CD4-positive, alpha-beta T cell treated with Interleukin-10 for 1 hour (primary cell): ENCODE measurements at regions not wholly inside any gene's neighbourhood (a gene's known extent, or its start where the extent isn't known, plus 50 kb on each side); places are given as distances from the start of the nearest gene placed in this dataset.
"Not testable (repeated sequence)": the region's sequence is repeated elsewhere in the genome, so short reads cannot be mapped to it uniquely, and the experiment has no call there.

Source experiments
- DNase-seq: peaks from one replicate; pipeline ENCODE4 v3.0.0-alpha.2; 2020

DNA sequence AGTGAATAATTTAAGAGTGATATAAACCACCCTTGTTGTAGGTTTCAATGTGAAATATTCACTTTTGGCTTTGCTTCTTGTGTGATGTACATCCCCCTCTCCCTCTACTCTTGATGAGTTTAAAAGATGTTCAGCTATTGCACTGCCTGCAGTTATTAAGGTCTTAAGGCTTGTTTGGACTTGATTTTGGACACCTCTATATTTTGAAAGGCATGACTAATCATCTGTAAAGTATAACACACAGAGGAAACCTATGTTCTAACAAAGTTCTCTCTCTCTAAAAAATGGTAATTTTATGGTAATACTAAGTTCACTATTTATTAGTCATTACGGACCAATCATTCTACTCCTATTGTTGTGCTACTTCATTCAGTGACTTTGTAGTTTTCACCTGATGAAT lies 1719.9 kb downstream of the GRIK2 start:
- no peak for DNase-seq

DNA sequence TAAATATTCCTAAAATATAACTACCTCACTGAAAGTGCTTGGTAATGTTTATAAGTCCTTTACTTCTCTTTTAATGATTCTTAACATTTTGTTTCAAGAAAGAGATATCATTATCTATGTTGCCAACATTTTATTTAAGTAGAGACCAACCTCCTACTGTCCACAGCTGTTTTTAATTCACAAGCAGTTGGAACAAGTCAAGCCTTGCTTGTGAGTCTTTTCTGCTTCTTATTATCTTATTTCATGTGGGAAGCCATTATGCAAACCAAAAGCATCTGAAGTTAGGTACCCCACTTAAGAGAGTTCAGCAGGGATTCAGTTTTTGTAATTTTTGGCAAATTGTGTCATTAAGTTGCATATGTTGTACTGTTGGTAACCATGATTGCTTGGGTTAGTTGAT lies 1714.5 kb downstream of the GRIK2 start:
- no peak for DNase-seq

DNA sequence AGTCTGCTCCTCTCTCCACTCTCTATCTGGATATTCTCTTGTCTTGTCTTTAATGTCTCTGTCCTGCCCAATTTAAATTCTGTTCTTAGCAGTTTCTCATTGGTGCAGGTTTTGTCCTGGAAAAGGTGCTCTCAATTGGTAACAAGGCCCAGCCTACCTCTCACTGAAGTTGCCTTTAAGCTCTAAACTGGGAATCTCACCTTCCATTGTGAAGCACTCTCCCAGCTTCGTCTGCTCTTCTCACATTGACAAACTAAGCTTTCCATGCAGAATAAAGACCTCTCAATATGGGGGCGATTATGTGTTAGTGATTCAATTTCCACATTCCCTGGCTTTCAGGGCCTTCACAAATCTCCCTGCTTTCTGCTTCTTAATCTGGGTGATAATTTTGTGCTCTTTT lies 1712.2 kb downstream of the GRIK2 start:
- DNase-seq: no peak

DNA sequence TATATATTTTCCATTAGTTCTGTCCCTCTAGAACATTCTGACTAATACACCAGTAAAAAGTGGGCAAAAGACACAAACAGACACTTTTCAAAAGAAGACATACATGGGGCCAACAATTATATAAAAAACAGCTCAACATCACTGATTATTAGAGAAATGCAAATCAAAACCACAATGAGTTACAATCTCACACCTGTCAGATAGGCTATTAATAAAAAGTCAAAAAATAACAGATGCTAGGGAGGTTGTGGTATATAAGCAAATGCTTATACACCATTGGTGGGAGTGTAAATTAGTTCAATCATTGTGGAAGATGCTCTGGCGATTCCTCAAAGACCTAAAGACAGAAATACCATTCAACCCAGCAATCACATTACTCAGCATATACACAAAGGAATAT lies 1707.8 kb downstream of the GRIK2 start:
- no peak for DNase-seq

DNA sequence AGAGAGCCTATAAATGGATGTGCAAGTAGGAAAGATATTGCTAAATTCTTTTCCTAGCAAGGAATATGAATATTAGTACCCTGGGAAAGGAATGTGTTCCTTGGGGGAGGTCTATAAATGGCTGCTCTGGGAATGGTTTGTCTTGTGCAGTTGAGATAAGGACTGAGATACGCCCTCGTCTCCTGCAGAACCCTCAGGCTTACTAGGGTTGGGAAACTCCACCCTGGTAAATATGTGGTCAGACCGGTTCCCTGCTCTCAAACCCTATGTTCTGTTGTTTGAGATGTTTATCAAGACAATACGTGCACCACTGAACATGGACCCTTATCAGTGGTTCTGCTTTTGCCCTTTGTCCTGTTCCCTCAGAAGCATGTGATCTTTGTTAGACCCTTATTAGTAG lies 1698.9 kb downstream of the GRIK2 start:
- DNase-seq: not testable (repeated sequence)

DNA sequence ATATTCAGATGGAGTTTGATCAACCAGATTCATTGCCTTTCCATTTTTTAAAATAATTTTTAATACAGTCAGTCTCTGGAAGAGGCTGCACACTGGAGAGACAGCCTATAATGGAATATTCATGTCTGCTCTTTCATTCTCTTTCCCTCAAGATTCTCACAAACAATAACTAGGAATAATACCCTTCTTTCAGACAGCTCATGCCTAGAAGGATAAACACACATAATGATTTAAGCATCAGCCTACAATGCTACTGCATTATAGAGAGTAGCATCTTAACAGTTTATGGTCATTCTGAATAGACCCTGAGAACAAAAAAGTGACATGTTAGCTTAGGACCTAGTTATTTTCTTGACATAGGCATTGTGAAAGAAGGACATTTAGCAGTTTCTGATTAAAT lies 1692.3 kb downstream of the GRIK2 start:
- DNase-seq: no peak

DNA sequence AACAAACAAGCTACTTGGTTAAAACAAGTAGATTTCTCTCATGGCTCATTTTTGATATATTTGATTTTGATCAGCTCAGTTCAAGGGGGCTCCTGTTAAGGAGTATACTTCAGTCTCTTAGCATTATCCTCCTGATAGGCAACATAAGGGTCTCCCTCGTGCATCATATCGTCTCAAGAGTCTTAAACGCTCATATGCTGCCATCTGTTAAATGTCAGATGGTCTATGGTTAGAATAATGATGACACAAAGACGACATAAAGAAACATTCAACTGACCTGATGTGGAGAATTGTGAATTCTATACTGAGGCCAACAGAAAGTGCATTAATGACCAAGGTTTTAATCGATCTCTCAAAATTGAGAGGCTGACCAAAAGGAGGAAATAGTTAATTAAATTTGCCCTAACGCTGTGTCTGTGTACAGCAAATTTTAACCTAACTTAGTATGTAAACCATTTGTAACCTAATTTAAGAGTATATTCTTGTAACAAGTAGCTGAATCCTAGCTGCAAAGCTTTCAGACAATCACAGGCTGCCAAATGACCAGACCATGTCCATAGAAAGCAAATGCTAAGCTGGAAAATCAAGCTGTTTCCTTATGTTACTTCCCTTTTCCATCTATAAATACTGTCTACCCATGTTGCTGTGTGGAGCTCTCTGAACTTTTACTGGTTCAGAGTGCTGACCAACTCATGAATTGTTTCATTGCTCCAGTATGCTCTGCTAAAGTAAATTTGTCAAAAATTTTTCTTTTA lies 1688.5 kb downstream of the GRIK2 start:
- DNase-seq: no peak

DNA sequence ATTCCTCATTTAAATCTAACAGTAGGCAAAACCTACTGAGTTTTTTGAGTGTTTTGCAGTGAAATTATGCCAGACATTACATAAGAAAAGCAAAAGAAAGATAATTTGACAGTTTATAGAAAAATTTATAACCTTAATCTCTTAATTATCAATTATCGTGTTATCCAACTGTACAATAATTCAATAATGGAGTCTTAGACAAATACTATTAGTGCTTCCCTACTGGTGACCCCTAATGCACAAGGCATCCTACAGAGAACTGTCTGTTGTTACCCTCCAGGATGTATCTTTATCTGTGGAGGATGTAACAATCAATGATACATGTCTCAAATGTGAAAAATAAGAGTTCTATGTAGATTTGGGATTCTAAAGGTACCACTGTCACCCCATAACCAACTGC lies 1687.6 kb downstream of the GRIK2 start:
- DNase-seq: no peak

DNA sequence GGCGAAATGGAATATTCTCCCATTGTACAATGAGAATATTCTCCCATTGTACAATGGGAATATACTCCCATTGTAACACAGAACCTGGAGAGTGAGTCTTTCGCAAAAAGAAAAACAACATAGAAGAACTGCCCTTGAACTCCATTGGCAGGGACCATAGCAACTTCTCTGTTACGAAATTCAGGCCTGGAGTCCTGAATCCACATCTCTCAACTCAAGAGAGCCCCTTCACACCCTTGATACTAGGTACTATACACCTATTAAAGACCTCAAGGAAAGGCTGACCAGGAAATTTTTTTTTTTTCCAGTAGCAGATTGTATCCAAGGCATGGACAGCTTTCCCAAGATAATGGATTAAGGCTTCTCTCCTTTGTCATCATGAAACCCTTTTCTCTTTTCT lies 1687.0 kb downstream of the GRIK2 start:
- no peak for DNase-seq

DNA sequence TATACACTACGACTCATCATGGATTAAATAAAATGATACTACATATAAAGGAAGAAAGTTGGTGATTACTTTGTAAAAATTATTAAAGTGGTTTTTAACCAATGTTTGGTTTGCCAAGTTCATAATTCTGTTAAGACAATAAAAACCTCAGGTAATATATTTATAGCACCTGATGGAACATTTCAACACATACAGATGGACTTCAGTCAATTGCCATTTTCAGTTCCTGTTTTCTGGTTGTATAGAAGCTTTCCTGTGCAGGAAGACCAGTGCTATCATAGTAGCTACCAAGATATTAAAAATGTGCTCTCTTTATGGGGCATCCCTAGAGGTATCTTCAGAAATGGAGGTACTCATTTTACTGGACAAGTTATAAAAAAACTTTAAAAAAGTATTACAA lies 1686.4 kb downstream of the GRIK2 start:
- no peak for DNase-seq

DNA sequence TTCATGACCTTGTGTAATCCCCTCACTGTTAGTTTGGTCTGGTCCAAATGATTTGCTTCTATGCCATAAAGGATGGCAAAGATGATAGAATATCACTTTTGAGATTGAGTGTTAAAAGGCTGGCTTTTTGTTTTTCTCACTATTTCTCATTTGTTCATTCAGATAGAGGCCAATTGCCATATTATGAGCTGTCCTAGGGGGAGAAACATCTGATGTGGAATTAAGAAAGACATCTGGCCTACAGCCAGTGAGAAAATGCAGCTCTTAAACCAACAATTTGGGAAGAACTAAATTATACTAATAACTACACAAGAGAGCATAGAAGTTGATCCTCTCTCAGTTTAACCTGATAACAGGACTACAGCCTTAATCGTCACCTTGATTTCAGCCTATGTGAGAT lies 1668.6 kb downstream of the GRIK2 start:
- no peak for DNase-seq

DNA sequence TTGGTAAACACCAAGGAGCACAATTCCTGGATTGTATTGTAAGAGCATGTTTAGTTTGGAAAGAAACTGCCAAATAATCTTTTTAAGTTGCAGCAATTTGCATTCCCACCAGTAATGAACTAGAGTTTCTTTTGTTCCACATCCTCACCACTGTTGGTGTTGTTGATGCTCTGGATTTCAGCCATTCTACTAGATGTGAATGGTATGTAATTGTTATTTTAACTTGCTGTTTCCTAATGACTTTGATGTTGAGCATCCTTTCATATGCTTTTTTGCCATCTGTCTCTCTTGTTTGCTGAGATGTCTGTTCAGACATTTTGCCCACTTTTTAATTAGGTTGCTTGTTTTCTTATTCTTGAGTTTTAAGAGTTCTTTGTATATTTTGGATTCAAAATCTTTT lies 1654.1 kb downstream of the GRIK2 start:
- no peak for DNase-seq

DNA sequence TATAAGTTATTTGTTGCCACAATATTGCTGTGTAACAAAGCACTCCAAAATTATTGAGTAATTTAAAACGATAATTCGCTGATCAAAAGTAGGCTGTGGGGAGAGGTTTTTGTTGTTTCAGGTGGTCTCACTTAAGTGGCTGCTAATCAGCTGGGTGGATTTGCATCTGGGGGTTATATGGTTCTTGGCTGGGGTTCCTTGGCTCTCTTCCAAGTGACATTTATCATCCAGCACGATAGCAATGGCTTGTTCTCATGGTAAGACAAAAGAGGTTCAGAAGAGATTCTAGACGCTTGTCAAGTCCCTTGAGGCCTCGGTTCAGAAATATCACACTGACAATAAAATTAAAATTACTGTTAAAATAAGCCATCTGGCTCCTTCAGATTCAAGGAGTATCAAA lies 1648.8 kb downstream of the GRIK2 start:
- no peak for DNase-seq

DNA sequence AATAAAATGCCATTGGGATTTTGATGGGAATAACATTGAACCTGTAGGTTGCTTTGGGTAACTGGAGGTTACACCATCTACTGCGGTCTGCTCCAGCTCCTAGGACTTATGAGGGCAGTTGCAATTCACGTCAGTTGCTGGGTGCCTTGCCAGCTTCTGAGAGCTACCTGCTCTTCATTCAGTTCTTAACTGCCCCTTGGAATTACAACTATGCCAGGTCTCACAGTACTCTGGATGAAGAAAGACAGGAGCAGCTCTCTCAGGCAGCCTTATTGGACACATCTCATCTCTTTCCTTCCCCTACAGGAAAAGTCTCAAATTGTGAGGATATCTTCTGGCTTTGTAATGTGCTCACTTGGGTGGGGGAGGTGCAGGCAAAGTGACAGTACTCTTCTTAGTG lies 1643.3 kb downstream of the GRIK2 start:
- DNase-seq: no peak

DNA sequence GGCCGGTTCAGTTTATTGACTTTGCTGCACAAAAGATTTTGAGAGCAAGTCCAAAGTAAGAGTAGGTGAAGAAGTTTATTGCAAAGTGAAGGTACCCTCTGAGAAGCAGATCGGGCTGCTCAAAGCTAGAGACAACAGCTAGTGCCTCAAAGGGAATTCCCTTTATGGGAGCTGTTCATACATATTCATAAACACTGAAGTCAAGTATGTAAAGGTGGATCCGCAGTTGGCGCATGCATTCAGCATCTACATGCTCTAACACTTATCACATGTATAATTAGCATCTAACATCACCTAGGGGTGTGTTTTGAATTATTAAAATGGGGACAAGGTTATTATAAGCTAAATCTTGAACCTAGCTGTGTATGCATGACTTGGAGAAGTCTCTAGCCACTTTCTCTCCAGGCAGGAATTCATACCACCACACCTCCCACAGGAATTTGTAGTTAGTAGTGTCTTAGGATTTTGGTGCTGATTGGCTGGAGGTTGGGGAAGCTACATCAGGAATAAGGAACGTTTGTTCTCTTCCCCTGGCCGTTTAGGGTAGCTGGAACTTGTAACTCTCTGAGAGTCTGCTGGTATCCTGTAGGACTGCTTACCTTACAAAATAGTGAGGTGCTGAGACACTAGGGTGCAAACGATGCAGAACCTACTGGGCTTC lies 1633.9 kb downstream of the GRIK2 start:
- no peak for DNase-seq

DNA sequence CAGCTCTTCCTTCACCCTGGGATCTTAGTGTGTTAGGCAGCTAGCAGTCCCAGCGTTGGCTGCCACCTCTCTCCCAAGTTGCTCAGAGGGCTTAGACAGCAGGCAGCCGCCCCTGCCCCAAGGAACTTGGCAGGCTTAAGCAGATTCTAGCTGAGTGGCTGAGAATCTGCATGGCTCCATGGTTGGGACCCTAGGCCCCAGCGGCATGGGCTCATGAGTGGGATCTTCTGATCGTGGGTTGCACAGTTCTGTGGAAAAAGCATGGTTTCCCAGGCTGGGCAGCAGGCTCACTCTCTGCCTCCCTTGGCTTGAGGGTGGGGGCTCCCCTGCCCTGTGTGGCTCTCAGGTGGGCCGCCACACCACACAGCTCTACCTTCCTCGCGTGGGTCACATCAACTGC lies 1624.9 kb downstream of the GRIK2 start:
- DNase-seq: no peak

DNA sequence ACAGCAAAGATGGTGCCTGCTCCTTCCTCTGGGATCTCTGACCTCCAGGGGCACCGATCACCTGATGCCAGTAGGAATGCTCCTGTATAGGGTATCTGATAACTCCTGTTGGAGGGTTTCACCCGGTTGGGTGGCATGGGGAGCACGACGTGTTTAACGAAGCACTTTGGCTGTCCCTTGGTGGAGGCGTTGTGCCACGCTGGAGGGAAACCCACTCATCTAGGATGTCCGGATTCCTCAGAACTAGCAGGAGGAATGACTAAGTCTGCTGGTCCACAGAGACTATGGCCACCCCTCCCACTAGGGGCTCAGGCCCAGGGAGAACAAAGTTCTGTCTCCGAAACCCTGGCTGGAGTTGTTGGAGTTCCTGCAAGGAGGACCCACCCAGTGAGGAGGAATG lies 1624.4 kb downstream of the GRIK2 start:
- no peak for DNase-seq

DNA sequence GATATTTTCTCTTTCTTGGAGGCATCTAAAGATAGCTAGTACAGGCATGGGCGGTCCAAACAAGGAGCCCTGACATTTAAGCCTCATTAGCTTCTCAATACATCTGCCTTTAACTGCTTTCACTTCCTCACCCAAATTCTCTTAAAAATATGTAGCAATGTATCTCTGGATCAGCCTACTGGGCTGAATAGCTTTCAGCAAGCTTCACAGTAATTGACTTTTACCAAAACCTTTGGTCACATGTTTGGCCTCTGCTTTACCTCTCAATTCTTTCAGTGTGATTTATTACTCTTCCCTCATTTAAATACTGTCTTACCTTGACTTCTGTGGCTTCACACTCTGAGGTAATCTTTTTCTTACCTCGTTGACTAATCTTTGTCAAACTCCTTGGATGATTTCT lies 1618.1 kb downstream of the GRIK2 start:
- DNase-seq: no peak

DNA sequence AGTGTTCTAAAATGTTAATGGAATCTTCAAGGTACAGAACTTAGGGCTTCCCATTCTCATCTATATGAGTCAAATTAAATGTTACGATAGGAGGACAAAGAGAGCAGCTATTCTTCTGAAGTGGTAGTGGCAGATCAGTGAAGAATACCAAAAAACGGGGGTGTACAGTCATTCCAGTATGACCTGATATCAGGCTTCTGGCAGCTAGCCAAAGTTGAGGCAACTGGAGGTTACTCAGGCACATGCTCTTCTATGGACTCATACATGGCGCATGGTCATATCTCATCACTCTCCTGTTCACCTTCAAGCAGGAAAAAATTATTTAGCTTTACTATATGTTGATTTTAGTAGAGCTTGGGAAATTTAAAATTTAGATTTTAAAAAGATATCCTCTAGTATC lies 1608.8 kb downstream of the GRIK2 start:
- DNase-seq: no peak

DNA sequence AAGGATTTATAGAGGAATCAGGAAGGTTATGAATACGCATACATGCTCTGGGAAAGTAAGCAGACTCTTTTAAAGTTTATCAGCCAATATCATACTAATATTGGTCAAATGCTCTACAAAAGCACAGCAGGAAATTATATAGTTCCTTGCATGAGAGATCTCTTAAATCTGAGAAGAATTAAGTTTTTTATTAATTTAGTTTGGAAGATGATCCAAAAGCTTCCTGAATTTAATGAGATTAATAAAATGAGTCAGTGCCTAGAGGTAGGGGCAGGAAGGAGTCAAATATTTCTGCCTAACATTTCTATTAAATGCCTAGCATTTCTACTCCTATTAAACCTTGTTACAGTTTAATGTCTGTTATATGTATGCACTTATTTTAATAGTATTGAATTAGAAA lies 1608.2 kb downstream of the GRIK2 start:
- no peak for DNase-seq

DNA sequence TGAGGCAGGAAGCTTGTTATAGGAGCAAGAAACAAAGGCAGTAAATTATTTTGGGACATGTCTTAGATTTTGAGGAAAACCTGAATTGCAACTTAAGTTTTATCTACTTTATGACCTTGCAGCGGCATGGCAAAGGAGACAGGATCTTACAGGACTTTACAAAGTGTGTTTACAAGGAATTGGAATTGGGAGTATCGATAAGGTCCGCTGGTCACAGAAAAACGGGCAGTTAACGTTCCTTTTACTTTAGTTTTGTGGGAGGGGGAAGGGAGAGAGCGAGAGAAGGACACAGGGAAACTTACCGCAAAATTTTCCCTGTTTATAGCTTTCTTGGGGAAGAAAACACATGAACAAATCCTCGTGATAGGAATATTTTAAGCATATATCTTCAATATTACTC lies 1607.2 kb downstream of the GRIK2 start:
- no peak for DNase-seq

DNA sequence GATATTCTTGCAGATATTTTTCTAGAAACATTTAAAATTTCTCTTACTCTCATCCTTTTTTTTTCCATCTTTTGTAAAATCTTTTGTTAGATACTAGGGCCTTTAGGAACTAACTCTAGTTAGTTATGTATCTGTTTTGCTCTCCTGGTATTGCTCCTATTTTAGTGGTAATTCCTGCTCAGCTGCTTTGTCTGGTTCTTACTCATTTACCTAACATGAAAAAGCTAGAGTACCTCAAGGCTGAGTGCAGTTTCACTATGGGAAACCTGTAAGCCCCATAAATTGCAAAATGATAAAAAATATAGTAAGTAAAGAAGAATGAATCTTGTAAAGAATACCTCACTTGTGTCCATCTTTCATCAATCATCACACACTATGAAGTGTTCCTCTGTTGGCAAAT lies 1602.0 kb downstream of the GRIK2 start:
- DNase-seq: no peak

DNA sequence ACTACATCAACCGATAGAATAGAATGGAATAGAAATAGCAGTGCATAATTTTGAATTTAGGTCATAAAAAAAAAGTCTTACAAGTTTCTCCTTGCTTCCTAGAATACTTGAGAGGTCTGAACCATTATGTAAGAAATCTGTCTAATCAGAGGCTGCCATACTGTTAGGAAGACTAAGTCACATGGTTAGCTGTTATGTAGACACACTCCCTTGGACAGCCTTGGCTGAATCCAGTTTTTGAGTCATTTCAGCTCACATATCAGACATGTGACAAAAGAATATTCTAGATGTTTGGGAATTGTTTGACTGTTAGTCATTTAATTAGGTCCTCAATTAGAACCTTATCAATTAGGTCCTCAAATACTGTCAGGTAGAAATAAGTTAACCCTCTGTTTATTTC lies 1601.4 kb downstream of the GRIK2 start:
- DNase-seq: no peak

DNA sequence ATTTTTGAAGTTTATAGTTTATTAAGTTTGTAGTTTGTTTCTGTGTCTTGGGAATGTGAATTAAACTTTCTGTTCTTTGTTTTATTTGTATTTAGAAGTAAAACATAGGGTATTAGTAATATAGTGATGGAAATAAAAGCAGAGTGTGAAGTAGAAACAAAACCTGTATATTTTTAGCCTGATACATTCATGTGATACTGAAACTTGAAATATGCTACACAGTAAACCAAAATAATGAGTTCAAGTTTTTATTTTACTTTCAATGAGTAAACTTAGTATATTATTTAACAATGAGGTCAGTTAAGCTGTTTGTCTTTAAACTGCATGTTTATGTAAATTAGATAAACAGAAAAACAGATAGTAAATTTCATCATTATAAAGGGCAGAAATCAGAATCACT lies 1592.6 kb downstream of the GRIK2 start:
- no peak for DNase-seq

DNA sequence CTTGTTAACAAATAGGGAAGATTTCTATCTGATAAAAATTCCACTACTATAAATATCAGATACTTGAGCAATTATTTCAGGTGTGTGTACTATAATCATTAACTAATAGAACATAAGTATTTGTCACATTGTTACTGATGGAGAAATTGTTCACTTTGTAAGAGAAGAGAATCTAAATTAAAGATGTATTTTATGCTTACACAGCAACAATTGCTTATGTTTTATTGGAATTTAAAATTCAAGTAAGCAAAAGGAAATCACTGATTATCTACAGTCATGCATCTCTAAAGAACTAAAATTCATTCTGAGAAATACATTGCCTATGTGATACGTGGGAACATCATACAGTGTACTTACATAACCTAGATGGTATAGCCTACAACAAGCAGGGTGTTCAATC lies 1590.8 kb downstream of the GRIK2 start:
- DNase-seq: no peak
